B cell (primary cell): ENCODE measurements at regions not wholly inside any gene's neighbourhood (a gene's known extent, or its start where the extent isn't known, plus 50 kb on each side); places are given as distances from the start of the nearest gene placed in this dataset.

ENCODE experiments used
- ATAC-seq: fragments of 200-7000 bp; cut with Tn5 transposase; one replicate; pipeline ENCODE4 v1.10.0; 2021; ENCODE audit warnings: low read depth, mild to moderate bottlenecking, moderate number of reproducible peaks, moderate library complexity
- CTCF ChIA-PET: fragments of 350-600 bp; sonication (Branson Sonifier 250); formaldehyde crosslinking; loops from one replicate; lab custom pipeline; 2021; ENCODE audit warnings: antibody characterized with exemption, inconsistent platforms; lab: Charles Lee
- POLR2A ChIA-PET: fragments of 350-600 bp; sonication (Branson Sonifier 250); formaldehyde crosslinking; loops from one replicate; lab custom pipeline; 2021; ENCODE audit warnings: antibody characterized with exemption; lab: Charles Lee
- DNase-seq: peaks from one replicate; pipeline ENCODE4 v3.0.0; 2013
- H2AFZ ChIP-seq: 2 replicates; pipeline ENCODE4 v1.6.1; 2012; ENCODE audit warnings: mild to moderate bottlenecking, low read depth, low read length; ENCODE audit not compliant: insufficient read depth, poor library complexity, severe bottlenecking
- H3K27ac ChIP-seq, 2 donors: 1 replicate in 1 of 2; 2 replicates in 1 of 2; pipeline ENCODE4 v1.5.1; 2012 to 2013; ENCODE audit warnings: low read length in 2 of 2, mild to moderate bottlenecking in 2 of 2, moderate library complexity in 1 of 2
- H3K27me3 ChIP-seq, 4 experiments: fragments of 200-600 bp in 1 of 4; sonication (generic) in 1 of 4; replicated peaks in 1 of 4; 1 replicate in 2 of 4; 2 replicates in 2 of 4; pipeline versions ENCODE4 v1.6.1 to v1.7.0; 2013 to 2016; ENCODE audit warnings: low read length in 3 of 4, mild to moderate bottlenecking in 2 of 4, mixed read lengths in 1 of 4, moderate library complexity in 1 of 4; ENCODE audit not compliant: insufficient read depth in 4 of 4, control insufficient read depth in 3 of 4; ENCODE audit errors: control extremely low read depth in 1 of 4
- H3K36me3 ChIP-seq, 2 experiments: replicated peaks in 1 of 2; 1 replicate in 1 of 2; 2 replicates in 1 of 2; pipeline versions ENCODE4 v1.6.1 to v1.7.1; 2013; ENCODE audit warnings: low read length in 1 of 2; ENCODE audit not compliant: insufficient read depth in 2 of 2, control insufficient read depth in 1 of 2; ENCODE audit errors: control extremely low read depth in 1 of 2, extremely low read depth in 1 of 2
- H3K4me1 ChIP-seq, 2 donors: fragments of 200-600 bp in 1 of 2; sonication (generic) in 1 of 2; 1 replicate in 1 of 2; 2 replicates in 1 of 2; pipeline versions ENCODE4 v1.5.1 to v1.6.1; 2013 to 2017; ENCODE audit warnings: low read length in 2 of 2; ENCODE audit not compliant: control insufficient read depth in 2 of 2, insufficient read depth in 2 of 2
- H3K4me2 ChIP-seq: replicated peaks from 2 replicates; pipeline ENCODE3; 2012; ENCODE audit warnings: mild to moderate bottlenecking, low read depth, low read length; ENCODE audit not compliant: poor library complexity, severe bottlenecking
- H3K4me3 ChIP-seq, 5 experiments: fragments of 200-600 bp in 1 of 5; sonication (generic) in 1 of 5; 1 replicate in 3 of 5; 2 replicates in 2 of 5; pipeline versions ENCODE4 v1.5.1 to v1.7.0; 2011 to 2016; ENCODE audit warnings: low read length in 4 of 5, mild to moderate bottlenecking in 4 of 5, low read depth in 2 of 5, control low read depth in 1 of 5, moderate library complexity in 1 of 5; ENCODE audit not compliant: insufficient read depth in 1 of 5; ENCODE audit errors: control extremely low read depth in 1 of 5, extremely low read depth in 1 of 5
- H3K79me2 ChIP-seq: fragments of 200-600 bp; sonication (generic); one replicate; pipeline ENCODE4 v1.6.0; 2016; ENCODE audit warnings: low read length; ENCODE audit not compliant: control insufficient read depth, insufficient read depth
- H3K9ac ChIP-seq: fragments of 200-600 bp; sonication (generic); 2 replicates; pipeline ENCODE4 v1.6.1; 2017; ENCODE audit warnings: mild to moderate bottlenecking, low read length, moderate library complexity
- H3K9me3 ChIP-seq, 3 donors: one replicate each; pipeline versions ENCODE4 v1.6.1 to v1.7.1; 2013; ENCODE audit warnings: low read length in 2 of 3; ENCODE audit not compliant: control insufficient read depth in 2 of 3, insufficient read depth in 1 of 3; ENCODE audit errors: control extremely low read depth in 1 of 3
- H4K20me1 ChIP-seq: 2 replicates; pipeline ENCODE4 v1.6.0; 2012; ENCODE audit warnings: mild to moderate bottlenecking, low read length; ENCODE audit not compliant: insufficient read depth, control insufficient read depth, poor library complexity, severe bottlenecking
- H3K27ac Mint-ChIP-seq: one replicate; pipeline ENCODE4 v1.8.0; 2021; ENCODE audit warnings: mixed read lengths
- H3K27me3 Mint-ChIP-seq: one replicate; pipeline ENCODE4 v1.8.0; 2021; ENCODE audit warnings: mixed read lengths
- H3K4me1 Mint-ChIP-seq: one replicate; pipeline ENCODE4 v1.8.0; 2021; ENCODE audit warnings: mixed read lengths
- H3K4me3 Mint-ChIP-seq: one replicate; pipeline ENCODE4 v1.8.0; 2021; ENCODE audit warnings: mixed read lengths
- H3K9me3 Mint-ChIP-seq: one replicate; pipeline ENCODE4 v1.8.0; 2022; ENCODE audit warnings: mixed read lengths; ENCODE audit not compliant: insufficient read depth
- CTCF ChIP-seq: fragments of 200-600 bp; IDR thresholded peaks from one replicate; pipeline ENCODE4 v1.8.0; 2022; ENCODE audit warnings: antibody characterized with exemption, mild to moderate bottlenecking
- EZH2 ChIP-seq: IDR thresholded peaks from 2 replicates; pipeline ENCODE4 v1.6.1; 2012; ENCODE audit warnings: borderline replicate concordance, low read depth, mild to moderate bottlenecking, moderate library complexity, low read length; ENCODE audit not compliant: insufficient read depth, poor library complexity, severe bottlenecking
- WGBS: methylation state at CpG from one replicate; pipeline ENCODE4 v1.1.5; 2013; ENCODE audit warnings: missing lambda C conversion rate; ENCODE audit not compliant: insufficient coverage; 5-methylcytosine and 5-hydroxymethylcytosine counted together
- intact Hi-C: fragments of 100-400 bp; cut with micrococcal nuclease; formaldehyde crosslinking; loops from one replicate; pipeline ENCODE4 v1.10.0; 2022

- Histone ChIP-seq H3K4me2 (no peak overlapping the region), H3K9me3 (no peaks in the 10 kb centered on the region), H3K4me1 (no peaks in the 10 kb centered on the region), H3K27me3 (no peaks in the 10 kb centered on the region), H3K27ac (no peak overlapping the region), H3K4me3 (no peak overlapping the region), H3K79me2 (no peaks in the 10 kb centered on the region), H3K9ac (no peak overlapping the region), H3K36me3 (no peaks in the 10 kb centered on the region), H4K20me1 (no peaks in the 10 kb centered on the region), H2AFZ (no peak overlapping the region)
- POLR2A ChIA-PET: no interaction called here
- no CpG with 5 or more reads among the region's 1 CpG for WGBS
- H3K9me3 Mint-ChIP-seq: no peaks in the 10 kb centered on the region
- intact Hi-C loops: no loop called here
- H3K27me3 Mint-ChIP-seq: no peaks in the 10 kb centered on the region
- TF ChIP-seq EZH2 (no peak), CTCF (no peak)
- ATAC-seq: no peak
- CTCF ChIA-PET: no interaction called here
- no peak overlapping the region for H3K27ac Mint-ChIP-seq
- H3K4me1 Mint-ChIP-seq: no peaks in the 10 kb centered on the region
- DNase-seq: no peak
- H3K4me3 Mint-ChIP-seq: no peak overlapping the region
Measured at GRCh38 chr1:101165532-101165931, 71.3 kb upstream of the S1PR1 start.

GRCh38 chr1:101164776-101165175 lies 72.0 kb upstream of the S1PR1 start:
- no peak for DNase-seq
- 86% methylated on average over 2 of the region's 3 CpGs for WGBS
- ATAC-seq: no peak
- Histone ChIP-seq H3K79me2 (no peaks in the 10 kb centered on the region), H3K4me1 (no peaks in the 10 kb centered on the region), H3K27ac (no peak overlapping the region), H4K20me1 (no peaks in the 10 kb centered on the region), H3K9ac (no peak overlapping the region), H2AFZ (no peak overlapping the region), H3K9me3 (no peaks in the 10 kb centered on the region), H3K4me3 (no peak overlapping the region), H3K27me3 (no peaks in the 10 kb centered on the region), H3K4me2 (no peak overlapping the region), H3K36me3 (no peaks in the 10 kb centered on the region)
- H3K4me1 Mint-ChIP-seq: no peaks in the 10 kb centered on the region
- CTCF ChIA-PET: interaction anchor here (0.6 kb wide), 1 partner anchor 685 kb away, joined by 3 read pairs; no protein-coding TSS in a partner anchor
- intact Hi-C loops: no loop called here
- no peak overlapping the region for H3K27ac Mint-ChIP-seq
- H3K27me3 Mint-ChIP-seq: no peaks in the 10 kb centered on the region
- POLR2A ChIA-PET: interaction anchor here (0.7 kb wide), 1 partner anchor 37 kb away, joined by 3 read pairs; no protein-coding TSS in a partner anchor
- H3K9me3 Mint-ChIP-seq: no peaks in the 10 kb centered on the region
- no peak for TF ChIP-seq CTCF
- no peak for TF ChIP-seq EZH2
- no peak overlapping the region for H3K4me3 Mint-ChIP-seq
